ENCODE measurements at regions not wholly inside any gene's neighbourhood (a gene's known extent, or its start where the extent isn't known, plus 50 kb on each side); places are given as distances from the start of the nearest gene placed in this dataset.
"Not testable (repeated sequence)": the region's sequence is repeated elsewhere in the genome, so short reads cannot be mapped to it uniquely, and the experiment has no call there.

DNA sequence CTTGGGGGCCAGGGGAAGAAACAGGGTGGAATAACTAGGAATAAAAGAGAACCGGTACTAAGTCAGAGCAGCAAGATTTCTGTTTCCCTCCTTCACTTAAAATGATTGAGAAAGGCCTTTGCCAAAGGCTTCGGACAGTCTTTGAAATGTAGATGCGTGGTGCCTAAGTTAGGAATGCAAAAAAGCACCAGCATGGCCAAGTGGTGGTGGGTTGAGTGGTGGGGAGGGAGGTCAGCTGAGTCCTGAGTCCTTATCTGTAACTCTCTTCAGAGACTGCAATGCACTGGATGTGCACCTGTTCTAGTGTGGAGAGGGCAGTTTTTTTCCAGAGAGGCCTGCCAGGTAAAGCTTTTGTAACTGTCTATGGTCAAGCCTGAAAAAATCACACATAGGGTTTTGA is 919.9 kb downstream of the FSCB start:
- WGBS, 2 donors, result 58 to 65% methylated on average over 3 of the region's 3 CpGs
- intact Hi-C loops (cut with DNase I; ENCODE audit: low total_unique reads), result no loop called here
- no peak for DNase-seq (ENCODE audit: low spot score in 2 of 2)
- no peak overlapping the region for H3K4me3 ChIP-seq (ENCODE audit: low read depth, poor library complexity, severe bottlenecking)
- TF ChIP-seq, protein P1, sequence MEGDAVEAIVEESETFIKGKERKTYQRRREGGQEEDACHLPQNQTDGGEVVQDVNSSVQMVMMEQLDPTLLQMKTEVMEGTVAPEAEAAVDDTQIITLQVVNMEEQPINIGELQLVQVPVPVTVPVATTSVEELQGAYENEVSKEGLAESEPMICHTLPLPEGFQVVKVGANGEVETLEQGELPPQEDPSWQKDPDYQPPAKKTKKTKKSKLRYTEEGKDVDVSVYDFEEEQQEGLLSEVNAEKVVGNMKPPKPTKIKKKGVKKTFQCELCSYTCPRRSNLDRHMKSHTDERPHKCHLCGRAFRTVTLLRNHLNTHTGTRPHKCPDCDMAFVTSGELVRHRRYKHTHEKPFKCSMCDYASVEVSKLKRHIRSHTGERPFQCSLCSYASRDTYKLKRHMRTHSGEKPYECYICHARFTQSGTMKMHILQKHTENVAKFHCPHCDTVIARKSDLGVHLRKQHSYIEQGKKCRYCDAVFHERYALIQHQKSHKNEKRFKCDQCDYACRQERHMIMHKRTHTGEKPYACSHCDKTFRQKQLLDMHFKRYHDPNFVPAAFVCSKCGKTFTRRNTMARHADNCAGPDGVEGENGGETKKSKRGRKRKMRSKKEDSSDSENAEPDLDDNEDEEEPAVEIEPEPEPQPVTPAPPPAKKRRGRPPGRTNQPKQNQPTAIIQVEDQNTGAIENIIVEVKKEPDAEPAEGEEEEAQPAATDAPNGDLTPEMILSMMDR (IDR thresholded peaks at IDR 0.05), result no peak
- TF ChIP-seq POLR2A (IDR thresholded peaks at IDR 0.05), result no peak

DNA sequence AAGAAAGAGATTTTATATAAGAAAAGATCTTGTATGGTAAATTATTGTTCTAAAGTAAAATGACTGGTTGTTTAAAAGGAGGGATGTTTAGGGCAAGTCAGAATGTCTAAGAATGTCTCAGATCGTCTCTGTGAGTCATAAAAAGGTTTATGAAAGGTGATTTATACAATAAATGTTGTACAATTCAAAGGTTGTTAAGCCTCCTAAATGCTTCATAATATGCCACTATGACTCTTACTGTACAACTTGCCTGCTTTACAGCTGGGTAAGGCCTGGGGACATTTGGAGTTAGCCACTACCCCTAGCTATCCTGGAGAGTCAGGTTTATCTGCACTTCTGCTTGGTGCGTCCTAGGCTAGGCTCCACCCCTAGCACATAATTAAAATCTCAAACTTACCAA is 927.4 kb downstream of the FSCB start:
- TF ChIP-seq, protein P1 (IDR thresholded peaks at IDR 0.05), result no peak
- TF ChIP-seq POLR2A (IDR thresholded peaks at IDR 0.05), result no peak

DNA sequence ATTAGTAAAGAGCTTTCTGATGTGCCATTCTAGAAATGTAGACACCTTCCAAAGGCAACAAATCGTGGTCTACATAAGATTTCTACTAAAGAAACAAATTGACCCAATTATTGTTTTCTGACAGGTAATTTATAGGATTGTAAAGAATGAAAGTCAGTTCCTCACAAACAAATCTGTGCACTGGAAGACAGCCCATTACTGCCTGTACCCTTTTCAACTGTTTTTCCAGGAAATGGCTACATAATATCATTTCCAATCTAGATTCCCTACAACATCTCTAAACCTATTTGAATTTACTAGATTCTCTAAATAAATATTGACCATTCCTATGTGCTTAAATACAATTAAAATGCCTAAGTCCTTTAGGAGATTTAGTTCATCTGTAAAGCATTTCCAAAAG is 939.1 kb downstream of the FSCB start:
- intact Hi-C loops (cut with DNase I; ENCODE audit: low total_unique reads), result no loop called here
- no peak overlapping the region for H3K4me3 ChIP-seq (ENCODE audit: low read depth, poor library complexity, severe bottlenecking)
- 60 to 61% methylated on average over 1 of the region's 1 CpG for WGBS, 2 donors
- no peak for DNase-seq (ENCODE audit: low spot score in 2 of 2)
- TF ChIP-seq, protein P1 (IDR thresholded peaks at IDR 0.05), result no peak
- no peak for TF ChIP-seq POLR2A (IDR thresholded peaks at IDR 0.05)

More for the DNA sequence above, 927.4 kb downstream of the FSCB start:
- WGBS, 2 donors, result 61 to 76% methylated on average over 2 of the region's 2 CpGs
- intact Hi-C loops (cut with DNase I; ENCODE audit: low total_unique reads), result no loop called here
- DNase-seq (ENCODE audit: low spot score in 2 of 2), result no peak
- no peak overlapping the region for H3K4me3 ChIP-seq (ENCODE audit: low read depth, poor library complexity, severe bottlenecking)

DNA sequence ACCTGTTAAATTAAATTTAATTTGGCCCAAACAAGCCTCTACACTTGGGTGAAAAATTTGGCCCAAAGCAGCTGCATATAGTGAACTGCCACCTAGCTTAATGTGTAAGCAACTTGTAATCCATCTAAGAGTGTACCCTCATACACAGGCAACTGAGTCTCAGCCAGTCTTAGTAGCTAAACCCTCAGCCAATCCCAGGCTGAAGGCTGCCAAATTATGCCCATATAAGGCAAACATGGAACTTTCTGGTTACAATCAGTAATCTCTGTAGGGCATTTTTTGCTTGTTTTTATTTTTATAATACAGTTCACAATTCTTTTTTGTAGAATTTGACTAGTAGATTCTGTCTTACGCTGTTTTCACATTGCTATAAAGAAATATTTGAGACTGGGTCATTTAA is 958.7 kb downstream of the FSCB start:
- no peak for TF ChIP-seq POLR2A (IDR thresholded peaks at IDR 0.05)
- TF ChIP-seq, protein P1 (IDR thresholded peaks at IDR 0.05), result no peak
- 88 to 93% methylated on average over 1 of the region's 1 CpG for WGBS, 2 donors
- H3K4me3 ChIP-seq (ENCODE audit: low read depth, poor library complexity, severe bottlenecking), result no peak overlapping the region
- no peak for DNase-seq (ENCODE audit: low spot score in 2 of 2)
- intact Hi-C loops (cut with DNase I; ENCODE audit: low total_unique reads), result no loop called here

DNA sequence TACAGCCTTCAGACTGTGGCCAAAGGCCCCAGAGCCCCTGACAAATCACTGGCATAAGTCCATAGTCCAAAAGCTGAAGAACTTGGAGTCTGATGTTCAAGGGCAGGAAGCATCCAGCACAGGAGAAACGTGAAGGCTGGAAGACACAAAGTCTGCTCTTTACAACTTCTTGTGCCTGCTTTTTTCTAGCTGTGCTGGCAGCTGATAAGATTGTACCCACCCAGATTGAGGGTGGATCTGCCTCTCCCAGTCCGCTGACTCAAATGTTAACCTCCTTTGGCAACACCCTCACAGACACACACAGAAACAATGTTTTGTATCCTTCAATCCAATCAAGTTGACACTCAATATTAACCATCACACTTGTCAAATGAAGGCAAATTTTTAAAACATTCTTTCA is 959.5 kb downstream of the FSCB start:
- H3K4me3 ChIP-seq (ENCODE audit: low read depth, poor library complexity, severe bottlenecking); intact Hi-C loops (cut with DNase I; ENCODE audit: low total_unique reads); DNase-seq (ENCODE audit: low spot score in 2 of 2): not testable (repeated sequence)
- WGBS, 2 donors, result 26 to 42% methylated on average over 2 of the region's 2 CpGs

DNA sequence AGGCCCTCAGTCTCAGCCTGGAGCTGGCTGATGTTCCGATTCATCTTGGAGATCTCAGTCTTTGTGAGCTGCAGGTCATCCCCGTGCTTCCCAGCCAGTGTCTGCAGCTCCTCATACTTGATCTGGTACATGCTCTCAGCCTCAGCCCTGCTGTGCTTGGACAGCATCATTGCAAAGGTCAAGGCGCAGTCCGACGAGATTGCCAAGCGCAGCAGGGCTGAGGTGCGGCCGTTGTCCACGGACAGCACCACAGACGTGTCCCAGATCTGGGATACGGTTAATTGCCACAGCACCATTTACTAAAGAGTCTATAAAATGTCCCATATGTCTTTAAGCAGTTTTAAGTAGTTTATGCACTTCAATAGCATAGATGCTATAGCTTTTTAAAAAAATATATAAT is 965.7 kb downstream of the FSCB start:
- intact Hi-C loops (cut with DNase I; ENCODE audit: low total_unique reads), result no loop called here
- WGBS, 2 donors, result 85 to 95% methylated on average over 10 to 11 of the region's 11 CpGs
- no peak overlapping the region for H3K4me3 ChIP-seq (ENCODE audit: low read depth, poor library complexity, severe bottlenecking)
- TF ChIP-seq, protein P1 (IDR thresholded peaks at IDR 0.05), result no peak
- TF ChIP-seq POLR2A (IDR thresholded peaks at IDR 0.05), result no peak
- no peak for DNase-seq (ENCODE audit: low spot score in 2 of 2)

Measured in lower leg skin (tissue), 4 donors.